ENCODE measurements at regions not wholly inside any gene's neighbourhood (a gene's known extent, or its start where the extent isn't known, plus 50 kb on each side); places are given as distances from the start of the nearest gene placed in this dataset.

- H3K27ac ChIP-seq = no peak overlapping the region
- TF ChIP-seq ZFX (IDR thresholded peaks at IDR 0.05; ENCODE audit: borderline replicate concordance) = no peak
- no peak for TF ChIP-seq CTCF (IDR thresholded peaks at IDR 0.05)
Observed at GRCh38 chr13:44136696-44137268, 236.8 kb upstream of the SERP2 start.

- no peak for TF ChIP-seq CTCF (IDR thresholded peaks at IDR 0.05)
- TF ChIP-seq ZFX (IDR thresholded peaks at IDR 0.05; ENCODE audit: borderline replicate concordance) = no peak
- H3K27ac ChIP-seq = no peak overlapping the region
Observed at GRCh38 chr13:44137466-44137865, 236.2 kb upstream of the SERP2 start.

GRCh38 chr13:44140146-44140545 is 233.5 kb upstream of the SERP2 start:
- peak overlapping the region; percentile 98 for H3K27ac ChIP-seq
- no peak for TF ChIP-seq CTCF (IDR thresholded peaks at IDR 0.05)
- no peak for TF ChIP-seq ZFX (IDR thresholded peaks at IDR 0.05; ENCODE audit: borderline replicate concordance)

GRCh38 chr13:44140888-44141724 is 232.5 kb upstream of the SERP2 start:
- peak overlapping the region; percentile 98 for H3K27ac ChIP-seq
- TF ChIP-seq ZFX (IDR thresholded peaks at IDR 0.05; ENCODE audit: borderline replicate concordance) (no peak), CTCF (IDR thresholded peaks at IDR 0.05) (no peak)

GRCh38 chr13:44141725-44142539 is 231.7 kb upstream of the SERP2 start:
- peak overlapping the region; percentile 98 for H3K27ac ChIP-seq
- TF ChIP-seq CTCF (IDR thresholded peaks at IDR 0.05) (no peak), ZFX (IDR thresholded peaks at IDR 0.05; ENCODE audit: borderline replicate concordance) (no peak)

- H3K27ac ChIP-seq = peak overlapping the region; percentile 98
- TF ChIP-seq CTCF (IDR thresholded peaks at IDR 0.05) (no peak), ZFX (IDR thresholded peaks at IDR 0.05; ENCODE audit: borderline replicate concordance) (no peak)
Observed at GRCh38 chr13:44142540-44142867, 231.1 kb upstream of the SERP2 start.

Data from 22Rv1 (cell line).